H9 (cell line): ENCODE measurements at regions not wholly inside any gene's neighbourhood (a gene's known extent, or its start where the extent isn't known, plus 50 kb on each side); places are given as distances from the start of the nearest gene placed in this dataset.

Experiments
- DNase-seq: peaks from one replicate; pipeline ENCODE4 v3.0.0-alpha.2; 2017
- H2AFZ ChIP-seq: one replicate; pipeline ENCODE4 v1.6.1; 2013; ENCODE audit warnings: mild to moderate bottlenecking, low read length, control low read depth, moderate library complexity
- H2AK5ac ChIP-seq: 2 replicates; pipeline ENCODE4 v1.6.1; 2013; ENCODE audit warnings: low read length, control low read depth, mixed read lengths; ENCODE audit not compliant: insufficient read length
- H2BK120ac ChIP-seq: one replicate; pipeline ENCODE4 v1.6.1; 2013; ENCODE audit warnings: low read depth, mild to moderate bottlenecking, low read length, control low read depth, inconsistent platforms; ENCODE audit not compliant: poor library complexity, severe bottlenecking
- H2BK12ac ChIP-seq: 2 replicates; pipeline ENCODE4 v1.6.1; 2013; ENCODE audit warnings: low read length, control low read depth, mixed read lengths, low read depth; ENCODE audit not compliant: insufficient read length
- H2BK15ac ChIP-seq: 2 replicates; pipeline ENCODE4 v1.6.1; 2013; ENCODE audit warnings: low read depth, low read length, control low read depth
- H2BK20ac ChIP-seq: one replicate; pipeline ENCODE4 v1.6.1; 2013; ENCODE audit warnings: low read depth, mild to moderate bottlenecking, low read length, control low read depth, inconsistent platforms; ENCODE audit not compliant: poor library complexity, severe bottlenecking
- H2BK5ac ChIP-seq: 2 replicates; pipeline ENCODE4 v1.6.1; 2013; ENCODE audit warnings: low read length, control low read depth, mixed read lengths; ENCODE audit not compliant: insufficient read length
- H3K14ac ChIP-seq: 2 replicates; pipeline ENCODE4 v1.6.1; 2013; ENCODE audit warnings: low read length, control low read depth; ENCODE audit not compliant: insufficient read depth
- H3K18ac ChIP-seq: 2 replicates; pipeline ENCODE4 v1.6.1; 2013; ENCODE audit warnings: low read depth, mild to moderate bottlenecking, mixed read lengths, low read length, control low read depth; ENCODE audit not compliant: insufficient read length
- H3K23ac ChIP-seq: 2 replicates; pipeline ENCODE4 v1.6.1; 2013; ENCODE audit warnings: low read length, control low read depth, mixed read lengths, low read depth; ENCODE audit not compliant: insufficient read length
- H3K23me2 ChIP-seq: 2 replicates; pipeline ENCODE4 v1.6.1; 2013; ENCODE audit warnings: low read depth, mild to moderate bottlenecking, mixed read lengths, low read length, control low read depth; ENCODE audit not compliant: insufficient read length, poor library complexity, severe bottlenecking
- H3K27ac ChIP-seq: 2 replicates; pipeline ENCODE4 v1.5.1; 2013; ENCODE audit warnings: low read length, control low read depth, mixed read lengths, low read depth; ENCODE audit not compliant: insufficient read length
- H3K27me3 ChIP-seq: 2 replicates; pipeline ENCODE4 v1.6.1; 2013; ENCODE audit warnings: low read length, control low read depth, inconsistent platforms; ENCODE audit not compliant: insufficient read depth
- H3K4ac ChIP-seq: 2 replicates; pipeline ENCODE4 v1.6.1; 2013; ENCODE audit warnings: low read depth, mild to moderate bottlenecking, control low read depth, inconsistent platforms, low read length, moderate library complexity
- H3K4me1 ChIP-seq: 2 replicates; pipeline ENCODE4 v1.6.1; 2013; ENCODE audit warnings: low read length, control low read depth, inconsistent platforms; ENCODE audit not compliant: insufficient read depth
- H3K4me2 ChIP-seq: 2 replicates; pipeline ENCODE4 v1.6.1; 2013; ENCODE audit warnings: low read length, control low read depth, mixed read lengths; ENCODE audit not compliant: insufficient read length, insufficient read depth
- H3K56ac ChIP-seq: 2 replicates; pipeline ENCODE4 v1.6.1; 2013; ENCODE audit warnings: low read depth, mild to moderate bottlenecking, mixed read lengths, low read length, control low read depth; ENCODE audit not compliant: insufficient read length
- H3K79me1 ChIP-seq: 2 replicates; pipeline ENCODE4 v1.6.1; 2013; ENCODE audit warnings: low read depth, mild to moderate bottlenecking, moderate library complexity, low read length, control low read depth, inconsistent platforms; ENCODE audit not compliant: insufficient read depth, poor library complexity, severe bottlenecking
- H3K79me2 ChIP-seq: 2 replicates; pipeline ENCODE4 v1.6.1; 2013; ENCODE audit warnings: low read length, control low read depth, inconsistent platforms; ENCODE audit not compliant: insufficient read depth
- H3K9ac ChIP-seq: 2 replicates; pipeline ENCODE4 v1.6.1; 2013; ENCODE audit warnings: low read length, control low read depth, mixed read lengths; ENCODE audit not compliant: insufficient read length; ENCODE audit errors: extremely low read depth
- H3K9me3 ChIP-seq: one replicate; pipeline ENCODE4 v1.6.1; 2013; ENCODE audit warnings: low read depth, low read length, inconsistent platforms; ENCODE audit not compliant: control insufficient read depth
- H3T11ph ChIP-seq: one replicate; pipeline ENCODE4 v1.6.1; 2013; ENCODE audit warnings: mild to moderate bottlenecking, low read length, control low read depth, inconsistent platforms
- H4K20me1 ChIP-seq: one replicate; pipeline ENCODE4 v1.6.1; 2013; ENCODE audit not compliant: control insufficient read depth, insufficient read length, insufficient read depth
- H4K5ac ChIP-seq: 2 replicates; pipeline ENCODE4 v1.6.1; 2013; ENCODE audit warnings: low read depth, mild to moderate bottlenecking, mixed read lengths, low read length, control low read depth; ENCODE audit not compliant: insufficient read length
- H4K8ac ChIP-seq: replicated peaks from 2 replicates; pipeline ENCODE4 v1.6.1; 2013; ENCODE audit warnings: low read length, control low read depth, mixed read lengths, low read depth; ENCODE audit not compliant: insufficient read length
- H4K91ac ChIP-seq: 2 replicates; pipeline ENCODE4 v1.6.1; 2013; ENCODE audit warnings: low read depth, mild to moderate bottlenecking, moderate library complexity, mixed read lengths, low read length, control low read depth; ENCODE audit not compliant: insufficient read length
- H3K27ac Mint-ChIP-seq, 3 experiments: 2 replicates in 2 of 3; 3 replicates in 1 of 3; pipeline ENCODE4 v1.8.0; 2020 to 2021; ENCODE audit warnings: mixed read lengths in 3 of 3, mild to moderate bottlenecking in 1 of 3, moderate library complexity in 1 of 3
- H3K27me3 Mint-ChIP-seq: 2 replicates; pipeline ENCODE4 v1.8.0; 2021; ENCODE audit warnings: low read depth, mild to moderate bottlenecking, moderate library complexity, mixed read lengths
- H3K36me3 Mint-ChIP-seq, 3 experiments: 2 replicates in 2 of 3; 3 replicates in 1 of 3; pipeline ENCODE4 v1.8.0; 2020 to 2021; ENCODE audit warnings: low read depth in 3 of 3, mixed read lengths in 3 of 3; ENCODE audit not compliant: insufficient read depth in 1 of 3
- H3K4me1 Mint-ChIP-seq, 2 experiments: 2 replicates each; pipeline ENCODE4 v1.8.0; 2020; ENCODE audit warnings: mixed read lengths in 2 of 2
- H3K4me3 Mint-ChIP-seq, 2 experiments: 2 replicates in 1 of 2; 3 replicates in 1 of 2; pipeline ENCODE4 v1.8.0; 2020 to 2021; ENCODE audit warnings: mild to moderate bottlenecking in 2 of 2, mixed read lengths in 2 of 2, moderate library complexity in 1 of 2
- H3K9me3 Mint-ChIP-seq, 2 experiments: 2 replicates in 1 of 2; 3 replicates in 1 of 2; pipeline ENCODE4 v1.8.0; 2020; ENCODE audit warnings: mild to moderate bottlenecking in 2 of 2, mixed read lengths in 2 of 2, moderate library complexity in 1 of 2
- CTCF ChIP-seq: fragments of 200-600 bp; sonication (generic); conservative IDR thresholded peaks from 3 replicates; pipeline ENCODE4 v1.8.0; 2021; ENCODE audit warnings: antibody characterized with exemption, mild to moderate bottlenecking

GRCh38 chr7:89775459-89775858, 378.8 kb upstream of the STEAP1 start:
- H3K9me3 Mint-ChIP-seq: no peaks in the 10 kb centered on the region
- Histone ChIP-seq H3K4me1 (no peaks in the 10 kb centered on the region), H2AK5ac (no peak overlapping the region), H3K79me2 (no peaks in the 10 kb centered on the region), H3K9ac (no peak overlapping the region), H3K79me1 (no peaks in the 10 kb centered on the region), H3K23ac (no peak overlapping the region), H3K4ac (no peak overlapping the region), H3K23me2 (no peaks in the 10 kb centered on the region), H3K27me3 (no peaks in the 10 kb centered on the region), H3K14ac (no peak overlapping the region), H3K18ac (no peak overlapping the region), H2AFZ (no peak overlapping the region), H3K4me2 (no peak overlapping the region), H4K91ac (no peak overlapping the region), H2BK20ac (no peak overlapping the region), H4K5ac (no peak overlapping the region), H3K56ac (no peak overlapping the region), H3K27ac (no peak overlapping the region), H3K9me3 (no peaks in the 10 kb centered on the region), H2BK12ac (no peak overlapping the region), H3T11ph (no peak overlapping the region), H2BK15ac (no peak overlapping the region), H2BK5ac (no peak overlapping the region), H4K20me1 (no peaks in the 10 kb centered on the region), H4K8ac (no peak overlapping the region), H2BK120ac (no peak overlapping the region)
- no peak for DNase-seq
- no peak for TF ChIP-seq CTCF
- H3K27ac Mint-ChIP-seq: no peak overlapping the region
- H3K27me3 Mint-ChIP-seq: no peaks in the 10 kb centered on the region
- no peaks in the 10 kb centered on the region for H3K4me1 Mint-ChIP-seq
- no peak overlapping the region for H3K4me3 Mint-ChIP-seq
- H3K36me3 Mint-ChIP-seq: no peaks in the 10 kb centered on the region
